PC-9 (cell line): ENCODE measurements at regions not wholly inside any gene's neighbourhood (a gene's known extent, or its start where the extent isn't known, plus 50 kb on each side); places are given as distances from the start of the nearest gene placed in this dataset.

Experiments used
- BruUV-seq: library from RNA; stranded (reverse); fragments of 400-500 nt; replicated peaks from 2 replicates; lab custom pipeline; 2021; lab: Mats Ljungman, UMichigan
- CTCF ChIA-PET: fragments of 300-600 bp; sonication (Branson Sonifier 250); formaldehyde crosslinking; loops from one replicate; lab custom pipeline; 2022; ENCODE audit warnings: antibody characterized with exemption; lab: Charles Lee
- POLR2A ChIA-PET: fragments of 300-600 bp; sonication (Branson Sonifier 250); formaldehyde crosslinking; loops from one replicate; lab custom pipeline; 2022; ENCODE audit warnings: antibody characterized with exemption; ENCODE audit not compliant: unreplicated experiment; lab: Charles Lee
- DNase-seq, 2 experiments: peaks; one replicate each; pipeline versions ENCODE4 v3.0.0 to v3.0.0-alpha.2; 2015 to 2022; ENCODE audit warnings: mixed read lengths in 1 of 2
- H2AFZ ChIP-seq: fragments of 200-600 bp; sonication (generic); 2 replicates; pipeline ENCODE4 v1.8.1; 2017; ENCODE audit warnings: antibody characterized with exemption
- H3F3A ChIP-seq: fragments of 200-600 bp; sonication (generic); 2 replicates; pipeline ENCODE4 v1.8.1; 2017; ENCODE audit warnings: antibody characterized with exemption, mild to moderate bottlenecking, low read depth; ENCODE audit not compliant: insufficient read depth
- H3K27ac ChIP-seq: fragments of 200-600 bp; sonication (generic); 2 replicates; pipeline ENCODE4 v1.6.1; 2016; ENCODE audit warnings: mixed run types
- H3K27me3 ChIP-seq: fragments of 200-600 bp; sonication (generic); 2 replicates; pipeline ENCODE4 v1.6.1; 2016; ENCODE audit warnings: low read depth, mixed run types; ENCODE audit not compliant: insufficient read depth
- H3K36me3 ChIP-seq: fragments of 200-600 bp; sonication (generic); 2 replicates; pipeline ENCODE4 v1.6.1; 2016; ENCODE audit warnings: low read depth, mixed run types
- H3K4me1 ChIP-seq: fragments of 200-600 bp; sonication (generic); replicated peaks from 2 replicates; pipeline ENCODE4 v1.6.1; 2016; ENCODE audit warnings: mixed run types; ENCODE audit not compliant: insufficient read depth
- H3K4me2 ChIP-seq: fragments of 200-600 bp; sonication (generic); 2 replicates; pipeline ENCODE4 v1.6.1; 2017; ENCODE audit warnings: mixed run types
- H3K4me3 ChIP-seq: fragments of 200-600 bp; sonication (generic); 2 replicates; pipeline ENCODE4 v1.6.1; 2016; ENCODE audit warnings: mixed run types
- H3K79me2 ChIP-seq: fragments of 200-600 bp; sonication (generic); 2 replicates; pipeline ENCODE4 v1.6.1; 2017; ENCODE audit warnings: low read depth, mixed run types
- H3K9me2 ChIP-seq: fragments of 200-600 bp; sonication (generic); 2 replicates; pipeline ENCODE4 v1.8.1; 2017; ENCODE audit warnings: mild to moderate bottlenecking; ENCODE audit not compliant: insufficient read depth
- H3K9me3 ChIP-seq: fragments of 200-600 bp; sonication (generic); 2 replicates; pipeline ENCODE4 v1.8.1; 2016; ENCODE audit warnings: low read depth; ENCODE audit not compliant: insufficient read depth
- H4K20me1 ChIP-seq: fragments of 200-600 bp; sonication (generic); 2 replicates; pipeline ENCODE4 v1.8.1; 2017; ENCODE audit not compliant: insufficient read depth
- CTCF ChIP-seq: fragments of 200-600 bp; sonication (generic); conservative IDR thresholded peaks from 2 replicates; pipeline ENCODE4 v1.6.1; 2017; ENCODE audit warnings: mixed run types, antibody characterized with exemption, mild to moderate bottlenecking, moderate library complexity
- EZH2 ChIP-seq: fragments of 200-600 bp; sonication (generic); IDR thresholded peaks from 2 replicates; pipeline ENCODE4 v1.8.0; 2017; ENCODE audit warnings: antibody characterized with exemption, low read depth
- intact Hi-C: fragments of 100-400 bp; cut with micrococcal nuclease; formaldehyde crosslinking; loops from one replicate; pipeline ENCODE4 v1.10.0; 2022; ENCODE audit not compliant: unreplicated experiment

GRCh38 chr2:67604360-67604759 is 207.2 kb downstream of the ETAA1 start:
- H3K9me3 ChIP-seq = no peaks in the 10 kb centered on the region
- no peak for TF ChIP-seq CTCF
- no peak for TF ChIP-seq EZH2
- H3K4me1 ChIP-seq = no peaks in the 10 kb centered on the region
- H3K4me3 ChIP-seq = no peak overlapping the region
- ChIA-PET POLR2A (no interaction called here), CTCF (no interaction called here)
- H2AFZ ChIP-seq = no peak overlapping the region
- H3K9me2 ChIP-seq = no peaks in the 10 kb centered on the region
- no peak for DNase-seq
- no peaks in the 10 kb centered on the region for H4K20me1 ChIP-seq
- no peaks in the 10 kb centered on the region for H3F3A ChIP-seq
- H3K27ac ChIP-seq = no peak overlapping the region
- H3K79me2 ChIP-seq = no peaks in the 10 kb centered on the region
- no peaks in the 10 kb centered on the region for H3K36me3 ChIP-seq
- H3K4me2 ChIP-seq = no peak overlapping the region
- intact Hi-C loops = no loop called here
- BruUV-seq = no TSS peak
- no peaks in the 10 kb centered on the region for H3K27me3 ChIP-seq

GRCh38 chr2:67612576-67613042 is 215.5 kb downstream of the ETAA1 start:
- TF ChIP-seq EZH2 = no peak
- no peak overlapping the region for H2AFZ ChIP-seq
- H3F3A ChIP-seq = no peaks in the 10 kb centered on the region
- H3K4me1 ChIP-seq = no peaks in the 10 kb centered on the region
- CTCF ChIA-PET = no interaction called here
- H4K20me1 ChIP-seq = no peaks in the 10 kb centered on the region; the same call in 1 of the 2 replicates
- H3K36me3 ChIP-seq = no peaks in the 10 kb centered on the region
- intact Hi-C loops = no loop called here
- no peak overlapping the region for H3K4me3 ChIP-seq
- no TSS peak for BruUV-seq
- DNase-seq = no peak
- POLR2A ChIA-PET = no interaction called here
- H3K4me2 ChIP-seq = no peak overlapping the region
- H3K27ac ChIP-seq = no peak overlapping the region
- H3K9me3 ChIP-seq = no peaks in the 10 kb centered on the region
- H3K9me2 ChIP-seq = no peaks in the 10 kb centered on the region
- no peaks in the 10 kb centered on the region for H3K27me3 ChIP-seq
- no peaks in the 10 kb centered on the region for H3K79me2 ChIP-seq

- no peaks in the 10 kb centered on the region; the same call in 1 of the 2 replicates for H4K20me1 ChIP-seq
- DNase-seq = no peak
- H3K9me2 ChIP-seq = no peaks in the 10 kb centered on the region
- H3K27me3 ChIP-seq = no peaks in the 10 kb centered on the region
- H3K9me3 ChIP-seq = no peaks in the 10 kb centered on the region
- H3K27ac ChIP-seq = no peak overlapping the region
- TF ChIP-seq EZH2 (no peak), CTCF (no peak)
- no peak overlapping the region for H3K4me2 ChIP-seq
- no peaks in the 10 kb centered on the region for H3F3A ChIP-seq
- H3K79me2 ChIP-seq = no peaks in the 10 kb centered on the region
- no peak overlapping the region for H3K4me3 ChIP-seq
- no TSS peak for BruUV-seq
- H3K4me1 ChIP-seq = no peaks in the 10 kb centered on the region
- H2AFZ ChIP-seq = no peak overlapping the region
- intact Hi-C loops = no loop called here
- CTCF ChIA-PET = no interaction called here
- no peaks in the 10 kb centered on the region for H3K36me3 ChIP-seq
- POLR2A ChIA-PET = no interaction called here
Observed at GRCh38 chr2:67613227-67613626, 216.1 kb downstream of the ETAA1 start.

DNA sequence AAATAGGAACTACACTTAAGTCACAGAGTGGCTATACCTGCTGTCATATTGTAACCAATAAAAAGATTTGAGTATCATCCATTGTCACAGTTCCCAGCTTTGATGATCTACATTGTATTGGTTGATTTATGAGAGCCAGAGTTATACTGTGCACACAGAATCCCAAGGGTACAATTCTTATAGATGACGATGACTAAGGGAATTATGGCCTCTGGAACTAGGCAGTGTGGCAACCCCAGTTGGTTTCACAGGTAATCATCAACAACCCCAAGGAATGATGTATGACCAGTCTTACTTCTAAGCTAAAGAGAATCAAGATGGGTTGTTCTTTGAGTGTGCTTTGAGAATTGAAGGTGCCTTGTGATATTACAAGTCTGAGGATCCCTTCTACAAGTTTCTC is 217.3 kb downstream of the ETAA1 start:
- Histone ChIP-seq H3K9me2 (no peaks in the 10 kb centered on the region), H3K27me3 (no peaks in the 10 kb centered on the region), H3K27ac (no peak overlapping the region), H3F3A (no peaks in the 10 kb centered on the region), H3K4me2 (no peak overlapping the region), H4K20me1 (no peaks in the 10 kb centered on the region; the same call in 1 of the 2 replicates), H2AFZ (no peak overlapping the region), H3K4me1 (no peaks in the 10 kb centered on the region), H3K36me3 (no peaks in the 10 kb centered on the region), H3K9me3 (no peaks in the 10 kb centered on the region), H3K79me2 (no peaks in the 10 kb centered on the region), H3K4me3 (no peak overlapping the region)
- intact Hi-C loops = no loop called here
- no TSS peak for BruUV-seq
- TF ChIP-seq CTCF (no peak), EZH2 (no peak)
- ChIA-PET POLR2A (no interaction called here), CTCF (no interaction called here)
- DNase-seq = no peak
